Right hindlimb (tissue), 1 donor: ENCODE measurements at regions not wholly inside any gene's neighbourhood (a gene's known extent, or its start where the extent isn't known, plus 50 kb on each side); places are given as distances from the start of the nearest gene placed in this dataset.

Source experiments
- DNase-seq: peaks from one replicate; pipeline ENCODE4 v3.0.0-alpha.2; 2018

- no peak for DNase-seq
Observed at GRCh38 chr1:87439821-87440220, 111.1 kb downstream of the LMO4 start.

- DNase-seq, result no peak
Observed at GRCh38 chr1:87449348-87449963, 120.8 kb downstream of the LMO4 start.

- no peak for DNase-seq
Observed at GRCh38 chr1:87450136-87450535, 121.5 kb downstream of the LMO4 start.

GRCh38 chr1:87450615-87451209 is 122.0 kb downstream of the LMO4 start:
- no peak for DNase-seq

GRCh38 chr1:87451229-87451920 is 122.7 kb downstream of the LMO4 start:
- no peak for DNase-seq

GRCh38 chr1:87452648-87453047 is 124.0 kb downstream of the LMO4 start:
- DNase-seq, result no peak

GRCh38 chr1:87457408-87457807 is 128.7 kb downstream of the LMO4 start:
- no peak for DNase-seq

GRCh38 chr1:87462894-87463293 is 134.2 kb downstream of the LMO4 start:
- no peak for DNase-seq

GRCh38 chr1:87464022-87464490 is 135.4 kb downstream of the LMO4 start:
- DNase-seq, result no peak

GRCh38 chr1:87466621-87467020 is 137.9 kb downstream of the LMO4 start:
- no peak for DNase-seq

- no peak for DNase-seq
Observed at GRCh38 chr1:87472716-87473115, 144.0 kb downstream of the LMO4 start.

- no peak for DNase-seq
Observed at GRCh38 chr1:87473203-87473661, 144.6 kb downstream of the LMO4 start.

GRCh38 chr1:87474098-87474497 is 145.4 kb downstream of the LMO4 start:
- DNase-seq, result no peak

GRCh38 chr1:87478231-87478630 is 149.6 kb downstream of the LMO4 start:
- DNase-seq, result no peak

GRCh38 chr1:87495147-87495546 is 166.5 kb downstream of the LMO4 start:
- no peak for DNase-seq

GRCh38 chr1:87495870-87496269 is 167.2 kb downstream of the LMO4 start:
- DNase-seq, result no peak

- no peak for DNase-seq
Observed at GRCh38 chr1:87497380-87498203, 168.9 kb downstream of the LMO4 start.

GRCh38 chr1:87501738-87502137 is 173.1 kb downstream of the LMO4 start:
- no peak for DNase-seq

- DNase-seq, result no peak
Observed at GRCh38 chr1:87505391-87505983, 176.8 kb downstream of the LMO4 start.

GRCh38 chr1:87506147-87506546 is 177.5 kb downstream of the LMO4 start:
- DNase-seq, result no peak

- no peak for DNase-seq
Observed at GRCh38 chr1:87508247-87508787, 179.6 kb downstream of the LMO4 start.

- no peak for DNase-seq
Observed at GRCh38 chr1:87510540-87510939, 181.9 kb downstream of the LMO4 start.

GRCh38 chr1:87511449-87511848 is 182.8 kb downstream of the LMO4 start:
- DNase-seq, result no peak
